Prostate gland (tissue), 2 donors: ENCODE measurements at regions not wholly inside any gene's neighbourhood (a gene's known extent, or its start where the extent isn't known, plus 50 kb on each side); places are given as distances from the start of the nearest gene placed in this dataset.

Source experiments
- DNase-seq: peaks from one replicate; pipeline ENCODE4 v3.0.0-alpha.2; 2019; ENCODE audit warnings: low spot score
- H3K27ac ChIP-seq, 2 donors: fragments of 200-600 bp; sonication (generic); 2 replicates each; pipeline ENCODE4 v1.5.1; 2017 to 2019
- H3K27me3 ChIP-seq: fragments of 200-600 bp; sonication (generic); replicated peaks from 2 replicates; pipeline ENCODE4 v1.5.1; 2019; ENCODE audit not compliant: insufficient read depth
- H3K36me3 ChIP-seq, 2 donors: fragments of 200-600 bp; sonication (generic); 1 replicate in 1 of 2; 2 replicates in 1 of 2; pipeline versions ENCODE4 v1.5.1 to v1.8.1; 2017 to 2019
- H3K4me1 ChIP-seq: fragments of 200-600 bp; sonication (generic); replicated peaks from 2 replicates; pipeline ENCODE4 v1.5.1; 2019
- H3K4me3 ChIP-seq, 2 donors: fragments of 200-600 bp; sonication (generic); 2 replicates each; pipeline ENCODE4 v1.5.1; 2017 to 2019
- H3K9me3 ChIP-seq: fragments of 200-600 bp; sonication (generic); 2 replicates; pipeline ENCODE4 v1.5.1; 2017
- CTCF ChIP-seq, 4 experiments: fragments of 200-600 bp in 2 of 4; fragments of 450-650 bp in 2 of 4; sonication (generic) in 2 of 4; IDR thresholded peaks; 1 replicate in 3 of 4; 2 replicates in 1 of 4; pipeline ENCODE4 v1.5.1; 2016 to 2019; ENCODE audit warnings: antibody characterized with exemption in 4 of 4, mild to moderate bottlenecking in 2 of 4, moderate library complexity in 2 of 4
- POLR2A ChIP-seq: fragments of 450-650 bp; IDR thresholded peaks from one replicate; pipeline ENCODE4 v1.6.1; 2016; ENCODE audit warnings: antibody characterized with exemption, mild to moderate bottlenecking
- POLR2AphosphoS5 ChIP-seq: sonication (generic); formaldehyde crosslinking; IDR thresholded peaks from one replicate; pipeline ENCODE4 v1.6.1; 2017; ENCODE audit warnings: antibody characterized with exemption
- WGBS: methylation state at CpG from one replicate; pipeline ENCODE4 v1.1.5; 2018; 5-methylcytosine and 5-hydroxymethylcytosine counted together
- intact Hi-C: fragments of 100-400 bp; cut with DNase I; formaldehyde crosslinking; loops from one replicate; pipeline ENCODE4 v1.14.2; 2022

- DNase-seq: no peak
- 79% methylated on average over 6 of the region's 6 CpGs for WGBS
Observed at GRCh38 chr1:189158155-189158554, 1319.5 kb downstream of the BRINP3 start.

GRCh38 chr1:189175889-189176288 lies 1301.8 kb downstream of the BRINP3 start:
- TF ChIP-seq POLR2A (no peak), POLR2AphosphoS5 (no peak), CTCF (IDR thresholded peaks at IDR 0.05) (no peak)
- no peak for DNase-seq
- no peaks in the 10 kb centered on the region for H3K9me3 ChIP-seq
- H3K4me1 ChIP-seq: no peaks in the 10 kb centered on the region
- no peak overlapping the region for H3K27ac ChIP-seq
- no peaks in the 10 kb centered on the region for H3K27me3 ChIP-seq
- H3K4me3 ChIP-seq: no peak overlapping the region
- WGBS: 93% methylated on average over 1 of the region's 1 CpG
- intact Hi-C loops: no loop called here
- H3K36me3 ChIP-seq: no peaks in the 10 kb centered on the region

More at GRCh38 chr1:189158155-189158554, 1319.5 kb downstream of the BRINP3 start:
- TF ChIP-seq CTCF (IDR thresholded peaks at IDR 0.05) (no peak), POLR2AphosphoS5 (no peak), POLR2A (no peak)
- Histone ChIP-seq H3K4me1 (no peaks in the 10 kb centered on the region), H3K9me3 (no peaks in the 10 kb centered on the region), H3K36me3 (no peaks in the 10 kb centered on the region), H3K27me3 (no peaks in the 10 kb centered on the region), H3K4me3 (no peak overlapping the region), H3K27ac (no peak overlapping the region)
- intact Hi-C loops: no loop called here

GRCh38 chr1:189180057-189180456 lies 1297.6 kb downstream of the BRINP3 start:
- H3K4me3 ChIP-seq: no peak overlapping the region
- H3K27me3 ChIP-seq: no peaks in the 10 kb centered on the region
- no peaks in the 10 kb centered on the region for H3K36me3 ChIP-seq
- no peak overlapping the region for H3K27ac ChIP-seq
- no peaks in the 10 kb centered on the region for H3K9me3 ChIP-seq
- TF ChIP-seq POLR2A (no peak), CTCF (IDR thresholded peaks at IDR 0.05) (no peak)
- intact Hi-C loops: no loop called here
- no peak for DNase-seq
- H3K4me1 ChIP-seq: no peaks in the 10 kb centered on the region

- no peaks in the 10 kb centered on the region for H3K27me3 ChIP-seq
- intact Hi-C loops: no loop called here
- H3K9me3 ChIP-seq: no peaks in the 10 kb centered on the region
- TF ChIP-seq POLR2A (no peak), POLR2AphosphoS5 (no peak), CTCF (IDR thresholded peaks at IDR 0.05) (no peak)
- no peaks in the 10 kb centered on the region for H3K36me3 ChIP-seq
- no peak overlapping the region for H3K4me3 ChIP-seq
- no peak for DNase-seq
- 71% methylated on average over 2 of the region's 2 CpGs for WGBS
- no peak overlapping the region for H3K27ac ChIP-seq
- no peaks in the 10 kb centered on the region for H3K4me1 ChIP-seq
Observed at GRCh38 chr1:189185097-189185496, 1292.6 kb downstream of the BRINP3 start.

GRCh38 chr1:189192741-189193520 lies 1284.7 kb downstream of the BRINP3 start:
- Histone ChIP-seq H3K4me1 (no peaks in the 10 kb centered on the region), H3K27me3 (no peaks in the 10 kb centered on the region), H3K9me3 (no peaks in the 10 kb centered on the region), H3K4me3 (no peak overlapping the region), H3K36me3 (no peaks in the 10 kb centered on the region), H3K27ac (no peak overlapping the region)
- intact Hi-C loops: no loop called here
- no peak for TF ChIP-seq POLR2AphosphoS5
- no peak for TF ChIP-seq POLR2A
- no peak for TF ChIP-seq CTCF (IDR thresholded peaks at IDR 0.05)
- WGBS: 73% methylated on average over 2 of the region's 2 CpGs
- DNase-seq: no peak
